Kidney (tissue), 13 donors: ENCODE measurements at regions not wholly inside any gene's neighbourhood (a gene's known extent, or its start where the extent isn't known, plus 50 kb on each side); places are given as distances from the start of the nearest gene placed in this dataset.
A peak's percentile ranks its signal among the peaks of the same experiment; 100 is the strongest.

Experiments
- DNase-seq, 5 donors: peaks; one replicate each; pipeline ENCODE4 v3.0.0-alpha.2; 2013 to 2020
- FAIRE-seq: peaks from 2 replicates; lab custom pipeline; 2012; peaks lifted over from hg19 to GRCh38; lab: Jason Lieb, UNC
- H3K27ac ChIP-seq, 2 donors: one replicate each; pipeline ENCODE4 v1.7.0; 2013; ENCODE audit warnings: low read depth in 2 of 2, low read length in 2 of 2, inconsistent platforms in 1 of 2
- H3K27me3 ChIP-seq: one replicate; pipeline ENCODE4 v1.7.1; 2013; ENCODE audit warnings: low read length, inconsistent platforms; ENCODE audit not compliant: control insufficient read depth, insufficient read depth
- H3K36me3 ChIP-seq, 3 donors: one replicate each; pipeline versions ENCODE4 v1.7.0 to v1.7.1; 2013; ENCODE audit warnings: low read length in 3 of 3, control low read depth in 1 of 3, inconsistent platforms in 1 of 3; ENCODE audit not compliant: insufficient read depth in 3 of 3, control insufficient read depth in 2 of 3
- H3K4me1 ChIP-seq, 3 donors: one replicate each; pipeline versions ENCODE4 v1.7.0 to v1.7.1; 2013; ENCODE audit warnings: low read length in 3 of 3, inconsistent platforms in 1 of 3, low read depth in 1 of 3; ENCODE audit not compliant: control insufficient read depth in 2 of 3, insufficient read depth in 2 of 3
- H3K4me3 ChIP-seq, 3 donors: one replicate each; pipeline versions ENCODE4 v1.7.0 to v1.8.1; 2013; ENCODE audit warnings: low read length in 3 of 3, control low read depth in 1 of 3, inconsistent platforms in 1 of 3
- H3K9ac ChIP-seq, 3 donors: one replicate each; pipeline versions ENCODE4 v1.7.0 to v1.7.1; 2013; ENCODE audit warnings: low read length in 3 of 3, control low read depth in 1 of 3, inconsistent platforms in 1 of 3
- H3K9me3 ChIP-seq, 3 donors: one replicate each; pipeline versions ENCODE4 v1.7.0 to v1.7.1; 2013; ENCODE audit warnings: low read length in 3 of 3, control low read depth in 1 of 3, inconsistent platforms in 1 of 3; ENCODE audit not compliant: control insufficient read depth in 2 of 3, insufficient read depth in 1 of 3
- CTCF ChIP-seq: IDR thresholded peaks from 3 replicates; pipeline ENCODE4 v1.5.1; 2012; ENCODE audit warnings: mild to moderate bottlenecking, moderate library complexity, borderline replicate concordance; ENCODE audit not compliant: insufficient read depth; ENCODE audit errors: extremely low read depth
- intact Hi-C: fragments of 100-400 bp; cut with DNase I; formaldehyde crosslinking; loops from one replicate; pipeline ENCODE4 v1.11.1; 2022
- donor health status: control.
- donor health status: control.
- donor health status: control.
- donor health status: control.
- donor health status: control.
- donor health status: DM: yes; HTN: yes; CAD: no.
- donor health status: Normal renal cell carcinoma (clear cell type).

DNA sequence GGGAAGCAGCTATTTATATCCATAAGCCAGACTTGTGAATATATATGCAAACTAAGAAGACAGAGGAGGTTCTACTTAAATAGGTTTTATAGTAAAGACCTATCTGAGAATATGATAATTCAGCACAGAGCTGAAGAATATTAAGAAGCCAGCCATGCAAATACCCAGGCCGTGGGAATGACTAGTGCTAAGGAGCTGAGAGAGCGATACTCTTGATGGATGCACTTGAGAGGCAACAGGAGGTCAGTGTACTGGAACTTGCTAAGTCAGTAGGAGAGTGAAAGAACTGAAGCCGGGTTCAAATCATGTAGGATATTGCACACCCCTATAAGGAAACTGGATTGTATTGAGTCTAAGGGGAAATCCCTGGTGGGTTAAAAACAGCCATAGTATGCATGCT is 943.6 kb upstream of the MBL2 start:
- no peaks in the 10 kb centered on the region for H3K9me3 ChIP-seq
- H3K36me3 ChIP-seq: no peaks in the 10 kb centered on the region
- TF ChIP-seq CTCF: no peak
- H3K27me3 ChIP-seq: no peaks in the 10 kb centered on the region
- peak in 2 of 5 donors; percentile 43 to 50 for DNase-seq
- H3K27ac ChIP-seq: no peak overlapping the region
- no peak overlapping the region for H3K4me3 ChIP-seq
- intact Hi-C loops: no loop called here
- H3K4me1 ChIP-seq: no peaks in the 10 kb centered on the region
- FAIRE-seq: no peak
- H3K9ac ChIP-seq: no peak overlapping the region

GRCh38 chr10:53713431-53713830 is 940.8 kb upstream of the MBL2 start:
- Histone ChIP-seq H3K36me3 (no peaks in the 10 kb centered on the region), H3K9ac (no peak overlapping the region), H3K9me3 (peaks cover 0 to 4% (median 4%) of the 10 kb centered on the region in 3 donors), H3K4me3 (no peak overlapping the region), H3K4me1 (no peaks in the 10 kb centered on the region), H3K27ac (no peak overlapping the region), H3K27me3 (no peaks in the 10 kb centered on the region)
- DNase-seq (no peak), FAIRE-seq (no peak)
- intact Hi-C loops: no loop called here
- TF ChIP-seq CTCF: no peak

DNA sequence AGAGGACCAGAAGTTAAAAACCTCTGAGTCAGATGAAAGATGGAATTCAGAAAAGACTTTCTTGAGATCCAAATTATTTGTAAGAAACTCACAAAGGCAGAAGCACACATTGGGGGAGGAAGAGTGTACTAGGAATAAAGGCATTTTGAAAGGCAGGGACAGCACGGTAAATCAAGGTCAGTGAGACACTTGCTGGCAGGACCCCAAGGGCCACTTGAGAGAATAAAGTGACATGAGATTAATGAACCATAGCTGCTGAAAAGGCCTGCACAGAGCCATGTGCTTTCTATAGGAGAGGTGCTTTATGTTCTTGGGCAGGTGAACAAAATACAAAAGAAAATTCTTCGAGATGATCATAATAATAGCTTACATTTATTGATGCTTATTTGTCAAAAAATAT is 929.9 kb upstream of the MBL2 start:
- DNase-seq: peak in 4 of 5 donors; percentile 48 to 79 (median 64)
- no peak for FAIRE-seq

More for the DNA sequence above, 929.9 kb upstream of the MBL2 start:
- intact Hi-C loops: no loop called here
- no peak overlapping the region for H3K27ac ChIP-seq
- H3K36me3 ChIP-seq: no peaks in the 10 kb centered on the region
- TF ChIP-seq CTCF: no peak
- H3K4me3 ChIP-seq: no peak overlapping the region
- H3K4me1 ChIP-seq: no peaks in the 10 kb centered on the region
- H3K9ac ChIP-seq: no peak overlapping the region
- no peaks in the 10 kb centered on the region for H3K27me3 ChIP-seq
- no peaks in the 10 kb centered on the region for H3K9me3 ChIP-seq
